Fibroblast of mammary gland (primary cell): ENCODE measurements at regions not wholly inside any gene's neighbourhood (a gene's known extent, or its start where the extent isn't known, plus 50 kb on each side); places are given as distances from the start of the nearest gene placed in this dataset.
"Not testable (repeated sequence)": the region's sequence is repeated elsewhere in the genome, so short reads cannot be mapped to it uniquely, and the experiment has no call there.

ENCODE experiments used
- DNase-seq: peaks from one replicate; pipeline ENCODE4 v3.0.0-alpha.2; 2010; ENCODE audit warnings: low read depth
- H3K4me3 ChIP-seq: 2 replicates; pipeline ENCODE4 v1.5.1; 2011; ENCODE audit warnings: low read depth, mild to moderate bottlenecking, low read length, moderate library complexity; ENCODE audit not compliant: control insufficient read depth
- CTCF ChIP-seq: conservative IDR thresholded peaks from 2 replicates; pipeline ENCODE4 v1.5.1; 2011; ENCODE audit warnings: low read depth, low read length, inconsistent platforms; ENCODE audit not compliant: control insufficient read depth, insufficient read depth

GRCh38 chr7:24629958-24630357 lies 56.7 kb downstream of the PALS2 start:
- DNase-seq, H3K4me3 ChIP-seq: not testable (repeated sequence)

GRCh38 chr7:24630596-24630995 lies 57.3 kb downstream of the PALS2 start:
- TF ChIP-seq CTCF, result no peak
- DNase-seq, result no peak
- H3K4me3 ChIP-seq, result no peak overlapping the region

GRCh38 chr7:24637021-24637420 lies 63.8 kb downstream of the PALS2 start:
- H3K4me3 ChIP-seq, result no peak overlapping the region
- TF ChIP-seq CTCF, result no peak

GRCh38 chr7:24637706-24638105 lies 64.5 kb downstream of the PALS2 start:
- H3K4me3 ChIP-seq, result no peak overlapping the region
- TF ChIP-seq CTCF, result no peak
- peak; percentile 27 for DNase-seq

More at GRCh38 chr7:24637021-24637420, 63.8 kb downstream of the PALS2 start:
- no peak for DNase-seq

- H3K4me3 ChIP-seq, DNase-seq: not testable (repeated sequence)
Measured at GRCh38 chr7:24644567-24644966, 71.3 kb downstream of the PALS2 start.
